Vagina (tissue), 2 donors: ENCODE measurements at regions not wholly inside any gene's neighbourhood (a gene's known extent, or its start where the extent isn't known, plus 50 kb on each side); places are given as distances from the start of the nearest gene placed in this dataset.

Experiments
- DNase-seq, 2 donors: peaks; one replicate each; pipeline ENCODE4 v3.0.0-alpha.2; 2017; ENCODE audit errors: extremely low spot score in 2 of 2
- H3K27ac ChIP-seq: fragments of 200-600 bp; sonication (generic); one replicate; pipeline ENCODE4 v1.5.1; 2019
- H3K27me3 ChIP-seq: fragments of 200-600 bp; sonication (generic); one replicate; pipeline ENCODE4 v1.5.1; 2019
- H3K36me3 ChIP-seq, 2 donors: fragments of 200-600 bp; sonication (generic); one replicate each; pipeline ENCODE4 v1.5.1; 2017 to 2019
- H3K4me1 ChIP-seq: fragments of 200-600 bp; sonication (generic); one replicate; pipeline ENCODE4 v1.5.1; 2019
- H3K4me3 ChIP-seq, 2 donors: fragments of 200-600 bp; sonication (generic); 1 replicate in 1 of 2; 2 replicates in 1 of 2; pipeline ENCODE4 v1.5.1; 2016 to 2019
- H3K9me3 ChIP-seq: fragments of 200-600 bp; sonication (generic); one replicate; pipeline ENCODE4 v1.5.1; 2019
- POLR2A ChIP-seq, 2 donors: fragments of 450-650 bp; IDR thresholded peaks; one replicate each; pipeline ENCODE4 v1.6.1; 2017; ENCODE audit warnings: antibody characterized with exemption in 2 of 2, mild to moderate bottlenecking in 2 of 2, moderate library complexity in 2 of 2
- POLR2AphosphoS5 ChIP-seq, 2 donors: sonication (generic); formaldehyde crosslinking; IDR thresholded peaks; one replicate each; pipeline ENCODE4 v1.9.0; 2017; ENCODE audit warnings: antibody characterized with exemption in 2 of 2, mild to moderate bottlenecking in 2 of 2, low read depth in 1 of 2; ENCODE audit not compliant: insufficient read depth in 1 of 2
- intact Hi-C: fragments of 100-400 bp; cut with DNase I; formaldehyde crosslinking; loops from one replicate; pipeline ENCODE4 v1.15.1; 2023
- TF ChIP-seq, protein P1 (sequence below), 3 experiments: fragments of 450-650 bp in 2 of 3; fragments of 200-600 bp in 1 of 3; sonication (generic) in 1 of 3; IDR thresholded peaks; one replicate each; pipeline ENCODE4 v1.5.1; 2017 to 2019; ENCODE audit warnings: antibody characterized with exemption in 3 of 3, mild to moderate bottlenecking in 2 of 3, moderate library complexity in 2 of 3

DNA sequence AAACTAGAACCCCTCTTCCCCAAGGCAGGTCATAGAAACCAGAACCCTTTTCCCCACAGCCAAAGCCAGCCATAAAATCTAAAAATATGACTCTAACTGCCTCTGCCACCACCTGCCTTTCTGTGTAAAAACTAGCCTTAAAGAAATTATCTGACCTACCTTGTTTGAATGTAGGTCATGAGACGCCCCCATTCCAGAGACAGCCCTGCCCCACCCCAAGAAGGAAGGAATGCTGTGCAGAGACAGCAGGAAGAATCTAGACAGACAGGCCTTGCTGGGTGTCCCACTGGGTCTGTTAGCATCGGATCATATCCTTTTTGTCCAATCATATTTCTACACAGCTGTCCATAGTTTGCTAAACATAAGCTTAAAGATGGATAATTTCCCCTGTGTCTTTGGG lies 128.4 kb upstream of the RAB4A start:
- no peak for DNase-seq
- no peaks in the 10 kb centered on the region for H3K36me3 ChIP-seq
- H3K4me1 ChIP-seq = no peaks in the 10 kb centered on the region
- H3K27me3 ChIP-seq = no peaks in the 10 kb centered on the region
- no peaks in the 10 kb centered on the region for H3K9me3 ChIP-seq
- TF ChIP-seq, protein P1, sequence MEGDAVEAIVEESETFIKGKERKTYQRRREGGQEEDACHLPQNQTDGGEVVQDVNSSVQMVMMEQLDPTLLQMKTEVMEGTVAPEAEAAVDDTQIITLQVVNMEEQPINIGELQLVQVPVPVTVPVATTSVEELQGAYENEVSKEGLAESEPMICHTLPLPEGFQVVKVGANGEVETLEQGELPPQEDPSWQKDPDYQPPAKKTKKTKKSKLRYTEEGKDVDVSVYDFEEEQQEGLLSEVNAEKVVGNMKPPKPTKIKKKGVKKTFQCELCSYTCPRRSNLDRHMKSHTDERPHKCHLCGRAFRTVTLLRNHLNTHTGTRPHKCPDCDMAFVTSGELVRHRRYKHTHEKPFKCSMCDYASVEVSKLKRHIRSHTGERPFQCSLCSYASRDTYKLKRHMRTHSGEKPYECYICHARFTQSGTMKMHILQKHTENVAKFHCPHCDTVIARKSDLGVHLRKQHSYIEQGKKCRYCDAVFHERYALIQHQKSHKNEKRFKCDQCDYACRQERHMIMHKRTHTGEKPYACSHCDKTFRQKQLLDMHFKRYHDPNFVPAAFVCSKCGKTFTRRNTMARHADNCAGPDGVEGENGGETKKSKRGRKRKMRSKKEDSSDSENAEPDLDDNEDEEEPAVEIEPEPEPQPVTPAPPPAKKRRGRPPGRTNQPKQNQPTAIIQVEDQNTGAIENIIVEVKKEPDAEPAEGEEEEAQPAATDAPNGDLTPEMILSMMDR (IDR thresholded peaks at IDR 0.05) = no peak
- TF ChIP-seq POLR2A (IDR thresholded peaks at IDR 0.05) = no peak
- no peak for TF ChIP-seq POLR2AphosphoS5 (IDR thresholded peaks at IDR 0.05; ENCODE audit: insufficient read depth in 1 of 2, low read depth in 1 of 2)
- no peak overlapping the region for H3K27ac ChIP-seq
- no peak overlapping the region for H3K4me3 ChIP-seq
- intact Hi-C loops = no loop called here

- no peak for DNase-seq
- TF ChIP-seq, protein P1 (IDR thresholded peaks at IDR 0.05) = no peak
- TF ChIP-seq POLR2AphosphoS5 (IDR thresholded peaks at IDR 0.05; ENCODE audit: insufficient read depth in 1 of 2, low read depth in 1 of 2) (no peak), POLR2A (IDR thresholded peaks at IDR 0.05) (no peak)
- H3K36me3 ChIP-seq = no peaks in the 10 kb centered on the region
- H3K4me1 ChIP-seq = no peaks in the 10 kb centered on the region
- no peaks in the 10 kb centered on the region for H3K27me3 ChIP-seq
- H3K4me3 ChIP-seq = no peak overlapping the region
- no peaks in the 10 kb centered on the region for H3K9me3 ChIP-seq
- intact Hi-C loops = no loop called here
- no peak overlapping the region for H3K27ac ChIP-seq
Measured at GRCh38 chr1:229146647-229147046, 124.3 kb upstream of the RAB4A start.

- no peak for TF ChIP-seq POLR2A (IDR thresholded peaks at IDR 0.05)
- no peak for TF ChIP-seq POLR2AphosphoS5 (IDR thresholded peaks at IDR 0.05; ENCODE audit: insufficient read depth in 1 of 2, low read depth in 1 of 2)
- TF ChIP-seq, protein P1 (IDR thresholded peaks at IDR 0.05) = no peak
- no peak overlapping the region for H3K27ac ChIP-seq
- H3K9me3 ChIP-seq = no peaks in the 10 kb centered on the region
- no peak for DNase-seq
- no peaks in the 10 kb centered on the region for H3K36me3 ChIP-seq
- no peaks in the 10 kb centered on the region for H3K4me1 ChIP-seq
- H3K27me3 ChIP-seq = no peaks in the 10 kb centered on the region
- H3K4me3 ChIP-seq = no peak overlapping the region
- intact Hi-C loops = no loop called here
Measured at GRCh38 chr1:229147072-229147471, 123.8 kb upstream of the RAB4A start.

- Histone ChIP-seq H3K4me1 (no peaks in the 10 kb centered on the region), H3K9me3 (no peaks in the 10 kb centered on the region), H3K27ac (no peak overlapping the region), H3K36me3 (no peaks in the 10 kb centered on the region), H3K27me3 (no peaks in the 10 kb centered on the region), H3K4me3 (no peak overlapping the region)
- intact Hi-C loops = no loop called here
- DNase-seq = no peak
- TF ChIP-seq, protein P1 (IDR thresholded peaks at IDR 0.05) = no peak
- no peak for TF ChIP-seq POLR2A (IDR thresholded peaks at IDR 0.05)
- no peak for TF ChIP-seq POLR2AphosphoS5 (IDR thresholded peaks at IDR 0.05; ENCODE audit: insufficient read depth in 1 of 2, low read depth in 1 of 2)
Measured at GRCh38 chr1:229148041-229148671, 122.8 kb upstream of the RAB4A start.

DNA sequence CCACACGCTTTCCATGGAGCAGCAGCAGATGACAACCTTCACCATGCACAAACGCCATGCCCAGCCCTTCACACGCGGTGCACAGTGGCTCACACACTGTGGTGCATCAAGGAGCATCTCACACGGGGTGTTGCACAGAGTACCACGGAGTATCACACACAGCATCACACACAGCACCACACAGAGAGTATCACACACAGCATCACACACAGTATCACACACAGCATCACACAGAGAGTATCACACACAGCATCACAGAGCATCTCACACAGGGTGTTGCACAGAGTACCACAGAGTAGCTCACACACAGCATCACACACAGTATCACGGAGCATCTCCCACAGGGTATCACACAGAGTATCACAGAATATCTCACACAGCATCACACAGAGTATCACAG lies 122.2 kb upstream of the RAB4A start:
- no peaks in the 10 kb centered on the region for H3K9me3 ChIP-seq
- no peaks in the 10 kb centered on the region for H3K36me3 ChIP-seq
- TF ChIP-seq POLR2A (IDR thresholded peaks at IDR 0.05) = no peak
- TF ChIP-seq, protein P1 (IDR thresholded peaks at IDR 0.05) = no peak
- TF ChIP-seq POLR2AphosphoS5 (IDR thresholded peaks at IDR 0.05; ENCODE audit: insufficient read depth in 1 of 2, low read depth in 1 of 2) = no peak
- intact Hi-C loops = no loop called here
- no peak for DNase-seq
- H3K4me3 ChIP-seq = no peak overlapping the region
- no peaks in the 10 kb centered on the region for H3K27me3 ChIP-seq
- no peaks in the 10 kb centered on the region for H3K4me1 ChIP-seq
- H3K27ac ChIP-seq = no peak overlapping the region
